ENCODE measurements at regions not wholly inside any gene's neighbourhood (a gene's known extent, or its start where the extent isn't known, plus 50 kb on each side); places are given as distances from the start of the nearest gene placed in this dataset.
A peak's percentile ranks its signal among the peaks of the same experiment; 100 is the strongest.

DNA sequence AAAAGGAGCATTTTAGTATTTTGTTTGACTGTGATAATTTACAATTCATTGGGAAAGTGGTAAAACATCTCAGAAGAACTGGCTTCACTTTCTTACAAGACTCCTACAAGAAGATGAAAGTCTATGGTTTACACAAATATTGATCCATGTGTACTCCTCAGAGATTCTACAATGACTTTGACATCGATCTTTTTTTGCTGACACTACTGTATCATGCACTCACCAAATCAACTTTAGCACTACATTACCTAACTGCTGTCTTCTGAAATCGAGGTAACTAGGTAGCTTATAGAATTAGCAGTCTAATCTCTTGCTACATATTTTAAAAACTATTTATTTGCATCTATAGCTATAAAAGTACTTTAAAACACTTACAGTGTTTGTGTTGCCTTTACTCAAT is 757.6 kb downstream of the TBL1XR1 start:
- 38 to 39% methylated on average over 2 of the region's 2 CpGs for WGBS, 2 experiments (ENCODE audit: low coverage in 1 of 2, low lambda C conversion rate in 2 of 2, missing lambda C conversion rate in 2 of 2)
- in situ Hi-C loops (cut with MboI) = no loop called here
- Histone ChIP-seq H3K4me2 (ENCODE audit: unreplicated experiment) (no peak overlapping the region), H3K79me2 (ENCODE audit: insufficient read depth) (no peaks in the 10 kb centered on the region), H3K36me3 (ENCODE audit: low read depth) (no peaks in the 10 kb centered on the region), H3K9me3 (ENCODE audit: low read depth) (no peaks in the 10 kb centered on the region), H2AFZ (no peak overlapping the region), H3F3A (ENCODE audit: insufficient read depth) (no peaks in the 10 kb centered on the region), H3K27me3 (replicated peaks; ENCODE audit: insufficient read depth) (no peaks in the 10 kb centered on the region), H3K4me3 (no peak overlapping the region), H3K27ac (no peak overlapping the region), H3K9me2 (ENCODE audit: insufficient read depth) (no peaks in the 10 kb centered on the region), H3K9ac (no peak overlapping the region), H4K20me1 (ENCODE audit: insufficient read depth) (no peaks in the 10 kb centered on the region), H3K4me1 (ENCODE audit: insufficient read depth) (no peaks in the 10 kb centered on the region)
- TF ChIP-seq EZH2phosphoT487 (IDR thresholded peaks at IDR 0.05; ENCODE audit: insufficient read depth, low read depth) (no peak), EZH2 (IDR thresholded peaks at IDR 0.05; ENCODE audit: insufficient read depth, poor library complexity, severe bottlenecking) (no peak)
- no peak for DNase-seq

DNA sequence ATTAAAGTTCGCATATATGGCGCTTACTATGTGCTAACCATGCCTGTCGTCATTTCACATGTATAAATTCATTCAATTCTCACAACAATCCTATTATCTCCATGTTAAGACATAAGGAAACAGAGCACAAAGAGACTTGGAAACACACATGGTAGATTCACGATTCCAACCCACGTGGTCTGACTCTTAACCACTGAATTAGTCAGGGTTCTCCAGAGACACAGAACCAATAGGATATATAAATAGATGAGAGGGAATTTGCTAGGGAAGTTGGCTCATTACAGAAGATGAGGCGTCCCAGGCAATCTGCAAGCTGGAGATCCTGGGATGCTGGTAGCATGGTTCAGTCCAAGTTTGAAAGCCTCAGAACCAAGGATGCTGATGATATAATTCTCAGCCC is 765.3 kb downstream of the TBL1XR1 start:
- Histone ChIP-seq H4K20me1 (ENCODE audit: insufficient read depth) (no peaks in the 10 kb centered on the region), H3F3A (ENCODE audit: insufficient read depth) (no peaks in the 10 kb centered on the region), H3K9me3 (ENCODE audit: low read depth) (no peaks in the 10 kb centered on the region), H2AFZ (no peak overlapping the region), H3K27me3 (replicated peaks; ENCODE audit: insufficient read depth) (no peaks in the 10 kb centered on the region), H3K4me3 (no peak overlapping the region), H3K4me1 (ENCODE audit: insufficient read depth) (peaks cover 4% of the 10 kb centered on the region; the same call in 1 of the 2 replicates), H3K79me2 (ENCODE audit: insufficient read depth) (no peaks in the 10 kb centered on the region), H3K27ac (no peak overlapping the region), H3K4me2 (ENCODE audit: unreplicated experiment) (no peak overlapping the region), H3K9ac (no peak overlapping the region), H3K9me2 (ENCODE audit: insufficient read depth) (no peaks in the 10 kb centered on the region), H3K36me3 (ENCODE audit: low read depth) (no peaks in the 10 kb centered on the region)
- in situ Hi-C loops (cut with MboI) = no loop called here
- DNase-seq = peak; percentile 54
- WGBS, 2 experiments (ENCODE audit: low coverage in 1 of 2, low lambda C conversion rate in 2 of 2, missing lambda C conversion rate in 2 of 2) = 49 to 54% methylated on average over 6 of the region's 6 CpGs
- TF ChIP-seq EZH2phosphoT487 (IDR thresholded peaks at IDR 0.05; ENCODE audit: insufficient read depth, low read depth) (no peak), EZH2 (IDR thresholded peaks at IDR 0.05; ENCODE audit: insufficient read depth, poor library complexity, severe bottlenecking) (no peak)

- Histone ChIP-seq H3K4me3 (no peak overlapping the region), H3K36me3 (ENCODE audit: low read depth) (no peaks in the 10 kb centered on the region), H2AFZ (no peak overlapping the region), H3K4me2 (ENCODE audit: unreplicated experiment) (no peak overlapping the region), H3K9ac (no peak overlapping the region), H3K9me2 (ENCODE audit: insufficient read depth) (no peaks in the 10 kb centered on the region), H3K9me3 (ENCODE audit: low read depth) (no peaks in the 10 kb centered on the region), H3K4me1 (ENCODE audit: insufficient read depth) (peaks cover 4% of the 10 kb centered on the region; the same call in 1 of the 2 replicates), H3K79me2 (ENCODE audit: insufficient read depth) (no peaks in the 10 kb centered on the region), H3K27me3 (replicated peaks; ENCODE audit: insufficient read depth) (no peaks in the 10 kb centered on the region), H3K27ac (no peak overlapping the region), H3F3A (ENCODE audit: insufficient read depth) (no peaks in the 10 kb centered on the region), H4K20me1 (ENCODE audit: insufficient read depth) (no peaks in the 10 kb centered on the region)
- 46 to 58% methylated on average over 5 of the region's 5 CpGs for WGBS, 2 experiments (ENCODE audit: low coverage in 1 of 2, low lambda C conversion rate in 2 of 2, missing lambda C conversion rate in 2 of 2)
- no peak for TF ChIP-seq EZH2phosphoT487 (IDR thresholded peaks at IDR 0.05; ENCODE audit: insufficient read depth, low read depth)
- in situ Hi-C loops (cut with MboI) = no loop called here
- DNase-seq = no peak
These were observed 766.3 kb downstream of the TBL1XR1 start for GRCh38 chr3:176431038-176431418.

DNA sequence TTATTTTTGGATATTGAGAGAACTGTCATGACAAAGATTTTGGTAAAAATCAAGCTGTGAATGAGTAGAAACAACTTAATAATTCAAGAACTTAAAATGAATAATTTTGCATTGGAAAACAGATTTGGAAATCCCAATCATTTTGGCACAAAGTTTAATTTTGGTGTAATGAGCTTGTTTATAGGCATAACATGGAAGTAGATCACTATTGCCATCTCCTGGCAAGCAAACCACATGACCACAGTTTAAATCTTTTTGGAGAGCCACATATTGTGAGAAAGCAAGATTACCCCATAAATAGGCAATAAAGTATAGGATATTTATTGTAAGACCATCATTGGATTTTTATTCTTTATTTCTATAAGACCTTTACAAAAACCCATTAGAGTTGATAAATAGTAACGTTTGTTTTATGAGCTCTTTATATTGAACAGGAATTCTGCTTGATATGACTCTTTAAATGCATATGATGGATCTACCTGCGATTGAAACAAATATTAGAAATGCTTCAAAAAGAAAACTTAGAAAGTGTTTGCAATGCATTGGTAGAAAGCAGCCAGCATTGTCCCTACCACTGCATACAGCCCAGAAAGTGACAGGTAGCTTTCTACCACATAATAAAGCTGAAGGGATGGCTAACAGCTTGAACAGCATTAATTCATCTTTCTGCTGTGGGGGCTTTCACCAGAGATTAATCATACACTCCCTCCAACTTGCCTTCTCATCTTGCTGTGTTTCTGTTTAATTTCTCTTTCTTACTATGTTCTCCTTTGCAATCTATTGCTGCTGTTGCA is 766.8 kb downstream of the TBL1XR1 start:
- Histone ChIP-seq H3K36me3 (ENCODE audit: low read depth) (no peaks in the 10 kb centered on the region), H3K27ac (no peak overlapping the region), H3K9me2 (ENCODE audit: insufficient read depth) (no peaks in the 10 kb centered on the region), H3F3A (ENCODE audit: insufficient read depth) (no peaks in the 10 kb centered on the region), H3K4me3 (no peak overlapping the region), H3K4me1 (ENCODE audit: insufficient read depth) (peaks cover 4% of the 10 kb centered on the region; the same call in 1 of the 2 replicates), H4K20me1 (ENCODE audit: insufficient read depth) (no peaks in the 10 kb centered on the region), H3K79me2 (ENCODE audit: insufficient read depth) (no peaks in the 10 kb centered on the region), H3K27me3 (replicated peaks; ENCODE audit: insufficient read depth) (no peaks in the 10 kb centered on the region), H3K9me3 (ENCODE audit: low read depth) (no peaks in the 10 kb centered on the region), H2AFZ (no peak overlapping the region), H3K4me2 (ENCODE audit: unreplicated experiment) (no peak overlapping the region), H3K9ac (no peak overlapping the region)
- DNase-seq = peak; percentile 70
- TF ChIP-seq EZH2phosphoT487 (IDR thresholded peaks at IDR 0.05; ENCODE audit: insufficient read depth, low read depth) (no peak), EZH2 (IDR thresholded peaks at IDR 0.05; ENCODE audit: insufficient read depth, poor library complexity, severe bottlenecking) (no peak)
- WGBS, 2 experiments (ENCODE audit: low coverage in 1 of 2, low lambda C conversion rate in 2 of 2, missing lambda C conversion rate in 2 of 2) = 0 to 6% methylated on average over 2 of the region's 2 CpGs
- in situ Hi-C loops (cut with MboI) = no loop called here
